ENCODE measurements at regions not wholly inside any gene's neighbourhood (a gene's known extent, or its start where the extent isn't known, plus 50 kb on each side); places are given as distances from the start of the nearest gene placed in this dataset.

DNA sequence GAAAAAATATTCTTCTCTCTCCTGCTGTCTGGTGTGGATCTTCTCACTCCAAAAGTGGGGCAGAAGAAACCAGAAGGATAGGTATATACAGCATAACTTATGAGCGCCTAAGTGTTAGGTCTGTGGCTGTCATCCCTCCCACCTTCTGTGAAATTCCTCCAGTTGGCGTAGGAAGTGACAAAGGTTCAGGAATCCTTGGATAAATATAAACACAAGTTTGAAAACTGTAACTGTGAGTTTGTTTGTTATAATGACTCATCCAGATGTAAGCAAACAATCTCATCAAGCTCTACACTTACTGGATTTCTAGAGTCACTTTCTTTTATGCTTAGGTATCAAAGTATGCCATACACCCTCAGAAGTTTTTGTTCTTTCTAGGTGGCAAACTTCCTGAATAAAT is 405.2 kb downstream of the FAT4 start:
- TF ChIP-seq, protein P1, sequence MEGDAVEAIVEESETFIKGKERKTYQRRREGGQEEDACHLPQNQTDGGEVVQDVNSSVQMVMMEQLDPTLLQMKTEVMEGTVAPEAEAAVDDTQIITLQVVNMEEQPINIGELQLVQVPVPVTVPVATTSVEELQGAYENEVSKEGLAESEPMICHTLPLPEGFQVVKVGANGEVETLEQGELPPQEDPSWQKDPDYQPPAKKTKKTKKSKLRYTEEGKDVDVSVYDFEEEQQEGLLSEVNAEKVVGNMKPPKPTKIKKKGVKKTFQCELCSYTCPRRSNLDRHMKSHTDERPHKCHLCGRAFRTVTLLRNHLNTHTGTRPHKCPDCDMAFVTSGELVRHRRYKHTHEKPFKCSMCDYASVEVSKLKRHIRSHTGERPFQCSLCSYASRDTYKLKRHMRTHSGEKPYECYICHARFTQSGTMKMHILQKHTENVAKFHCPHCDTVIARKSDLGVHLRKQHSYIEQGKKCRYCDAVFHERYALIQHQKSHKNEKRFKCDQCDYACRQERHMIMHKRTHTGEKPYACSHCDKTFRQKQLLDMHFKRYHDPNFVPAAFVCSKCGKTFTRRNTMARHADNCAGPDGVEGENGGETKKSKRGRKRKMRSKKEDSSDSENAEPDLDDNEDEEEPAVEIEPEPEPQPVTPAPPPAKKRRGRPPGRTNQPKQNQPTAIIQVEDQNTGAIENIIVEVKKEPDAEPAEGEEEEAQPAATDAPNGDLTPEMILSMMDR (IDR thresholded peaks at IDR 0.05; ENCODE audit: low read length), result no peak
- no peak for TF ChIP-seq EZH2phosphoT487 (IDR thresholded peaks at IDR 0.05; ENCODE audit: low read length)
- no peak for TF ChIP-seq EZH2 (optimal IDR thresholded peaks at IDR 0.05; ENCODE audit: low read depth, low read length)
